GM20000 (cell line): ENCODE measurements at regions not wholly inside any gene's neighbourhood (a gene's known extent, or its start where the extent isn't known, plus 50 kb on each side); places are given as distances from the start of the nearest gene placed in this dataset.

ENCODE experiments used
- DNase-seq: peaks from one replicate; pipeline ENCODE4 v3.0.0; 2012; ENCODE audit warnings: low spot score
- CTCF ChIP-seq: IDR thresholded peaks from 2 replicates; pipeline ENCODE4 v1.5.1; 2012; ENCODE audit warnings: mild to moderate bottlenecking, control low read depth; ENCODE audit errors: extremely low read depth, missing control alignments

- no peak for TF ChIP-seq CTCF
- no peak for DNase-seq
Observed at GRCh38 chr14:84401631-84402030, 1128.3 kb upstream of the FLRT2 start.

- TF ChIP-seq CTCF: no peak
- no peak for DNase-seq
Observed at GRCh38 chr14:84403585-84403984, 1126.4 kb upstream of the FLRT2 start.

- no peak for TF ChIP-seq CTCF
- DNase-seq: no peak
Observed at GRCh38 chr14:84404246-84404645, 1125.7 kb upstream of the FLRT2 start.

- DNase-seq: no peak
- no peak for TF ChIP-seq CTCF
Observed at GRCh38 chr14:84409435-84409834, 1120.5 kb upstream of the FLRT2 start.

- no peak for TF ChIP-seq CTCF
- no peak for DNase-seq
Observed at GRCh38 chr14:84410344-84410743, 1119.6 kb upstream of the FLRT2 start.

- no peak for TF ChIP-seq CTCF
- no peak for DNase-seq
Observed at GRCh38 chr14:84420221-84420620, 1109.7 kb upstream of the FLRT2 start.

GRCh38 chr14:84421621-84422020, 1108.3 kb upstream of the FLRT2 start:
- no peak for TF ChIP-seq CTCF
- DNase-seq: no peak
